ENCODE measurements at regions not wholly inside any gene's neighbourhood (a gene's known extent, or its start where the extent isn't known, plus 50 kb on each side); places are given as distances from the start of the nearest gene placed in this dataset.
"Not testable (repeated sequence)": the region's sequence is repeated elsewhere in the genome, so short reads cannot be mapped to it uniquely, and the experiment has no call there.

DNA sequence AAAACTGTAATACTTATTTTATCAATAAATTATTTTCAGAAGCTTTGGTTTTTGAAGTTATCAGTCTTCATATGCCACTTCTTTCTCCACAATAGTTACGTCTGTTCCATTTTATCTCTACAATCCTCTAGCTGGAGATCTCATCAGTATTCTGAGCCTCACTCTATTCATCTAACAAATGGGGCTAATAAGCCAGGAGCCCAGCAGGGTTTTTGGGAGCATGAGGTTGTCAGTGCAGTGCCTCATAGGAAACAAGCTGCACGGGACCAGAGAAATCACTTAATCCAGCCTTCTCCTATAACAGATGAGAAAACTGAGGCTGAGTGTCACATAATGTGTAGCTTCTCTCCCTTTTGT, 501.9 kb upstream of the RGS6 start:
- Mint-ChIP-seq H3K27me3 (no peaks in the 10 kb centered on the region), H3K4me3 (no peak overlapping the region)

DNA sequence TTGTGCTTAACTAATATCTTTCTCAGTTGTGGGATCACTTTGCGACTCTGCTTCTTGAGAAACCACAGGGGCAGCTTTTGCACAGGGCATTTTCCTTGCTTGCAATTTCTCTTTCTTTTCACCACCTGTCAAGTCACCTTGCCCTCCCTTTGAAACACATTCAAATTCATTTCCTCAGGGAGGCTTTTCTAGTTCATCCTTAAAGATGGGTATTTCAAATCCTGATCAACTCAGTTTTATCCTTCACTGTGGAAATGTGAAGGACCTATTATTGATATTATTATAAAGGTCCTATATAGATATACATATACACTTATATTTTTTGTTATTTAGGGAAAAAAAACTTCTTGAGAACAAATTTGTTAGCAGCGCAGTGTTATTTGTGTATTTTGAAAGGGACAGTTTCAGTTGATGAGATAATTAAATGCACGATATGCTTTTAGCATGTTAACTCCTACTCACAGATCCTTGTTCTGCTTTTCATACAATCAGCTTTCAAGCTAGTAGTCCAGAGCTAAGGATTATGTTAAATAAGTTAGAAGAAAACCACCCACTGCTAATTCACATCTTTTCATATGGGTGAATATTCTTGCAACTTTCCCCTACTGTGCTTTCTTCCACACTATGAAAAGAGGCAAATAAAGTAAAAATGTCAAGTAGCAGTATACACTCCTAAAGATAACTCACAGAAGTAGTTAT, 501.4 kb upstream of the RGS6 start:
- H3K27ac Mint-ChIP-seq: no peak overlapping the region
- H3K36me3 Mint-ChIP-seq: peaks cover 35% of the 10 kb centered on the region
- H3K9me3 Mint-ChIP-seq: peaks cover 10% of the 10 kb centered on the region
- no peak overlapping the region for H3K4me3 Mint-ChIP-seq
- H3K27me3 Mint-ChIP-seq: no peaks in the 10 kb centered on the region
- no peak for DNase-seq
- H3K4me1 Mint-ChIP-seq: peaks cover 26% of the 10 kb centered on the region

More for the DNA sequence above, 501.9 kb upstream of the RGS6 start:
- Mint-ChIP-seq H3K36me3 (peaks cover 35% of the 10 kb centered on the region), H3K9me3 (peaks cover 13% of the 10 kb centered on the region), H3K4me1 (peaks cover 27% of the 10 kb centered on the region), H3K27ac (no peak overlapping the region)
- DNase-seq: no peak

DNA sequence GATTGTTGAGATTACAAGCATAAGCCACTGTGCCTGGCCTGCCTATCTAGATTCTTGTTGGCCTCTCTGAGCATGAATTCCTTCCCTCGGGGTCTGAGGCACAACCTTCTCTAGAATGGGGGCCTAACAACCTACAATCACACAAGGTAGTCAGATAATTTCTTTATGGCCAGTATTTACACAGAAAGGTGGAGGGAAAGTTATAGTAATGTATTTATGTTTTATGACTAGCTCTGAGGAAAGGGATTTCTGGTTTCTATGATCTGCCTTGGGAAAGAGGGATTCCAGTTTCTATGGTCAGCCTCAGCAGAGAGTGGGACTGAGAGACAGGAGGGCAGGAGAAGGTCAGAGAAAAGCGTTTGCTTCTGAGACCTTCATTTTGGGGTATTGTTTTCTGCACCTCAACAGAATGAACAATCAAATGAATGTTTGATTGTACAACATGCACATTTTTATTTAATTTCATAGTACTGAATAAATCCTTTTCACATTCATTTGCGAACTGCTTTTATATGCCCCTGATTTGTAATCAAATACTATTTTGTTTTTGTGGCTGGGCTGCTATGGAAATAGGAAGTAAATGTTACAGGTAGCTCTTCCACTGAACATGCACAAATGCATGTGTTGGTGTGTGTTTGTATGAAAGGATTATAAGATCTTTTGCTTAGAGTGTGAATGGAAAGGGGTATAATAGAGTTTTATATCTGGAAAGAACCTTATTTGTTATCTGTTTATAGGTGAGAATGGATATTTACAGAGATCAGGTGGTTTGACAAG, 499.7 kb upstream of the RGS6 start:
- Mint-ChIP-seq H3K4me3 (no peak overlapping the region), H3K27me3 (no peaks in the 10 kb centered on the region), H3K4me1 (peaks cover 22% of the 10 kb centered on the region), H3K27ac (no peak overlapping the region), H3K9me3 (peaks cover 2% of the 10 kb centered on the region), H3K36me3 (peaks cover 21% of the 10 kb centered on the region)
- no peak for DNase-seq

DNA sequence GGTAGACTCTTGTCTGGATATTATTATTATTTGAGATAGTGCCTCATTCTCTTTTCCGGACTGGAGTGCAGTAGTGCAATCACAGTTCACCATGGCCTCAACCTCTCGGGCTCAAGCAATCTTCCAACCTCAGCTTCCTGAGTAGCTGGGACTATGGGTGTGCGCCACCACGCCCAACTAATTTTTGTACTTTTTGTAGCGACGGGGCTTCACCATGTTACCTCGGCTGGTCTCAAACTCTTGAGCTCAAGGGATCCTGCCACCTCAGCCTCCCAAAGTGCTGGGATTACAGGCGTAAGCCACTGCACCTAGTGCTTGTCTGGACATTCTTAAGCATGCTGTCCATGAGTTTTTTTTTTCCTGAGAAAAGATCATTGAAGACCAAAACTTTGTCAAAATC, 498.9 kb upstream of the RGS6 start:
- Mint-ChIP-seq H3K27ac (no peak overlapping the region), H3K27me3 (no peaks in the 10 kb centered on the region), H3K9me3 (no peaks in the 10 kb centered on the region), H3K4me1 (peaks cover 23% of the 10 kb centered on the region), H3K4me3 (no peak overlapping the region), H3K36me3 (peaks cover 19% of the 10 kb centered on the region)
- no peak for DNase-seq

DNA sequence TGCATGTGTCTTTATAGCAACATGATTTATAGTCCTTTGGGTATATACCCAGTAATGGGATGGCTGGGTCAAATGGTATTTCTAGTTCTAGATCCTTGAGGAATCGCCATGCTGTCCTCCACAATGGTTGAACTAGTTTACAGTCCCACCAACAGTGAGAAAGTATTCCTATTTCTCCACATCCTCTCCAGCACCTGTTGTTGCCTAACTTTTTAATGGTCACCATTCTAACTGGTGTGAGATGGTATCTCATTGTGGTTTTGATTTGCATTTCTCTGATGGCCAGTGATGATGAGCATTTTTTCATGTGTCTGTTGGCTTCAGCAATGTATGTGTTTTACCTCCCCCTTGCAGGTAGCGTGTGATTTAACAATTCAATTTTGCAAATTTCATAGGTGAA, 496.6 kb upstream of the RGS6 start:
- peaks cover 25% of the 10 kb centered on the region for H3K36me3 Mint-ChIP-seq
- not testable (repeated sequence) for DNase-seq, H3K4me3 Mint-ChIP-seq, H3K27me3 Mint-ChIP-seq, H3K9me3 Mint-ChIP-seq, H3K27ac Mint-ChIP-seq
- H3K4me1 Mint-ChIP-seq: peaks cover 26% of the 10 kb centered on the region

DNA sequence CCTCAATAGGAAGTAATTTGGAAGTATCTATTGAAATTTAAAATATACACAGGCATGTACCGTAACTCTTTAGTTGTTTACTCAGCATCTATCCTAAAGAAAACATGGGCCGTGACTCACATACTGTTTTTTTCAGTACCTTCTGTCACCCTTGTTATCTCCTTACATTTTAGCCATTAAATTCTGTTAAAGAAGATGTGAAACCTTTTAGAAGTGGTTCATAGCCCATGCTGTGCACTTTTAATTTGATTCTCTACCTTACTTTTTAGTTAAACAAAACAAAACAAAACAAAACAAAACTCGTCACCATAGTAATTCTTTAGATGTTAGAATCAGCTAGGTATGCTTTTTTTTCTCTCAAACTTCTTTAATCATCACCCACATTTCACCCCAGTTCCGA, 494.4 kb upstream of the RGS6 start:
- no peak for DNase-seq
- Mint-ChIP-seq H3K36me3 (peaks cover 24% of the 10 kb centered on the region), H3K27ac (no peak overlapping the region), H3K4me3 (no peak overlapping the region), H3K4me1 (peaks cover 21% of the 10 kb centered on the region), H3K9me3 (no peaks in the 10 kb centered on the region), H3K27me3 (no peaks in the 10 kb centered on the region)

DNA sequence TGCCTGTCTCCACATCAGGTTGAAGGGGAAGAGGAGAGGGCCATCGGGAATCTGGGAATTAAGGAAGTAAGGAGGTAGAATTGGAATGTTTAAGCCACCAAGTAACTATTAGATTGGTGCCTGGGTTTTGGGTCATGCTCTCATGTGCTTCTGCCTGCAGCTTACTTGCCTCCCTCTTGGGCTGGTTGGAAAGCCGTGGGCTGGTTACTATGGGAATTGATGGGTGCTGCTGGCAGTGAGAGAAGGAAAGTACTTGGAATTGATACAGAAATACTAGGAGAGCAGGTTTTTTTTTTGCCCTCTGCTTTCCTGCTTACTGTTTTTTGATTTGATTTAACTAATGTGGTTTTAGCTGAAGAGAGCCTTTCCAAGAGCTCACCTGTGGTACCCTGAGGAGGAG, 493.5 kb upstream of the RGS6 start:
- H3K27me3 Mint-ChIP-seq: no peaks in the 10 kb centered on the region
- no peak for DNase-seq
- no peaks in the 10 kb centered on the region for H3K9me3 Mint-ChIP-seq
- peaks cover 19% of the 10 kb centered on the region for H3K36me3 Mint-ChIP-seq
- H3K4me3 Mint-ChIP-seq: no peak overlapping the region
- H3K4me1 Mint-ChIP-seq: peaks cover 19% of the 10 kb centered on the region
- no peak overlapping the region for H3K27ac Mint-ChIP-seq

DNA sequence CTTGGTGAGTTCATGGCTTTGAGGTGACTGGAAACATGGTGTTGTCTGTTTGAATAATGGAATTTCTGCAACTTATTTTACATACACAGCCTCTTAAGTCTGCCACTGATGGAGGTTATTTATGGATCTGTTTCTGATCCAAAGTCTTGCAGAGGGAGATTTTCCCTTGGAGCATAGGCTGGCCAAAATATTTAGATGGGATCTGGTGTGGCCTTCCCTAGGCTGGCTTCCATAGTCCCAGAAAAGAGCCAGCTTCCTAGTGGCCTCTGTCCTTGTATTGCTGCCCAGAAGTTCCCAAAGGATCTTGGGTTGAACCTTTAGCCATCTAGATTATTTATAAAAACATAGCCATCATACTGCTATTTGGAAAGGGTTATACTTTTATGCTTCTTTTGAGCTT, 491.1 kb upstream of the RGS6 start:
- no peak overlapping the region for H3K4me3 Mint-ChIP-seq
- no peak for DNase-seq
- H3K27ac Mint-ChIP-seq: no peak overlapping the region
- peaks cover 18% of the 10 kb centered on the region for H3K4me1 Mint-ChIP-seq
- H3K27me3 Mint-ChIP-seq: no peaks in the 10 kb centered on the region
- no peaks in the 10 kb centered on the region for H3K9me3 Mint-ChIP-seq
- peaks cover 7% of the 10 kb centered on the region for H3K36me3 Mint-ChIP-seq

DNA sequence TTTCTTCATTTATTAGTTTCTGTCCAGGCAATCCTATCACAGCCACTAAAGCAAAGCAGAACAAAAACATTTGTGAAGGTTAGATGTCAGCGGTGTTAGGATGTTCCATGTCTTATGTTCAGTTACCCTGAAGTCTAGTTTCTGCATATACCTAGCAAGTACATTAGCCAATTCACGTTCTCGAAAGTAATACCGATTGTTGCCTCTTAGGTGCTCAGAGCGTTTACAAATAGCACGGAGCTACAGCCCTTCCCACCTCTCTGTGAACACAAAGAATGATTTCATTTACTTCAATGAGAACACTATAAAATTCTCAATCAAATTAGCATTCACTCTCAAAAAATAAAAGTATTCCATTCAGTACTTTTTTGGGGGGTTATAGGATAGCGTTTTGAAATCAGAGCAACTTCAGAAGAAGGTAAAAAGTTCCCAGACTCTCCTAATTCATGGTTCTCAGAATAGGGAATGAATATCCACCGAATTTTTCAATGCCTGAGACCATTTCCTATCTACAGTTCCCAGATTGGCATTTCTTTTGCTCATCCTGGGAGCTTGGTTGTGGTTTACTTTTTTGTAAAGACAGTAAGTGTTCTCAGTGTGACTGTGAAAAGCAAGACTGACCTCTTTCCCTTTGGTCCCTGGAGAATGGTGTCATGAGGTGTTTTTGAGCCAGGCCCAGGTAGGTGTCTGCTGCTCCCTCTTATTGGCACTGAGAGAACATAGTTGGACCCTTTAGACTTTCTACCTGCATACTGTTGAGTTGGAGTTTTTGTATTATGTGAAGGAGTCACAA, 488.0 kb upstream of the RGS6 start:
- no peaks in the 10 kb centered on the region for H3K9me3 Mint-ChIP-seq
- H3K27me3 Mint-ChIP-seq: no peaks in the 10 kb centered on the region
- peaks cover 10% of the 10 kb centered on the region for H3K36me3 Mint-ChIP-seq
- no peak overlapping the region for H3K4me3 Mint-ChIP-seq
- no peak for DNase-seq
- H3K27ac Mint-ChIP-seq: no peak overlapping the region
- peaks cover 11% of the 10 kb centered on the region for H3K4me1 Mint-ChIP-seq

DNA sequence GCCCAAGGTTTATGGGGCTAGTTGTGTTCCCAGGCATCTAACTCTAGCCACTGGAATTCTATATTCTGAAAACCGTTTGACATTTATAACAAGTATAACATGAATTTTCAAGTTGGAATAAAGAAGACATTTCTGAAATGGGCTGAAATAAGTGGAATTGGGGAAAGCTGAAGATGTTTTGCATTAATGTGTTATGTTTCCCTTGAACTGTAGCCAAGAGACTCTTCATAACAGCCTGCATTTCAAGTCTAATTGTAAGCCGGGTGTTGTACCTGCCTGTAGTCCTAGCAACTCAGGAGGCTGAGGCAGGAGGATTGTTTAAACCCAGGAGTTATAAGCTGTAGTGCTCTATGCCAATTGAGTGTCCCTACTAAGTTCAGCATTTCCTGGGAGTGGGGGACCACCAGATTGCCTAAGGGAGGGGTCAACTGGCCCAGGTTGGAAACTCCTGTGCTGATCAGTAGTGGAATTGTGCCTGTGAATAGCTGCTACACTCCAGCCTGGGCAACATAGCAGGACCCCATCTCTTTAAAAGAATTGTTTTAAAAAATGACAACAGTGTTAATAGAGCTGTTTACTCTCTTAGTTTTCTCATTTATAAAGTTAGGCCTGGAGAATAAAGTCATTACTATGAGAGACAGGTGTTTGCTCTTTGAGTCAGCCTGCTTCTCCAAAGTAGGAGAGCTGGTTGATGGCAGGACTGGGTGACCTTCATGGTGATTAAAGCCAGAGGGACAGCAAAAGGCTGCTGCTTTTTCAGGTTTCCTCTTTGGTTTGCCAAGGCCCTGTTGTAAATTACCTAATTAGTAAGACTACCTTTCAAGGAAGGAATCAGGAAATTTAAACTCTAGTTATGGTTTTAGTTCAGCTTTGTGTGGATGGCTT, 483.6 kb upstream of the RGS6 start:
- Mint-ChIP-seq H3K4me1 (peaks cover 6% of the 10 kb centered on the region), H3K9me3 (no peaks in the 10 kb centered on the region), H3K36me3 (peaks cover 8% of the 10 kb centered on the region), H3K27ac (no peak overlapping the region), H3K27me3 (no peaks in the 10 kb centered on the region), H3K4me3 (no peak overlapping the region)
- DNase-seq: no peak

DNA sequence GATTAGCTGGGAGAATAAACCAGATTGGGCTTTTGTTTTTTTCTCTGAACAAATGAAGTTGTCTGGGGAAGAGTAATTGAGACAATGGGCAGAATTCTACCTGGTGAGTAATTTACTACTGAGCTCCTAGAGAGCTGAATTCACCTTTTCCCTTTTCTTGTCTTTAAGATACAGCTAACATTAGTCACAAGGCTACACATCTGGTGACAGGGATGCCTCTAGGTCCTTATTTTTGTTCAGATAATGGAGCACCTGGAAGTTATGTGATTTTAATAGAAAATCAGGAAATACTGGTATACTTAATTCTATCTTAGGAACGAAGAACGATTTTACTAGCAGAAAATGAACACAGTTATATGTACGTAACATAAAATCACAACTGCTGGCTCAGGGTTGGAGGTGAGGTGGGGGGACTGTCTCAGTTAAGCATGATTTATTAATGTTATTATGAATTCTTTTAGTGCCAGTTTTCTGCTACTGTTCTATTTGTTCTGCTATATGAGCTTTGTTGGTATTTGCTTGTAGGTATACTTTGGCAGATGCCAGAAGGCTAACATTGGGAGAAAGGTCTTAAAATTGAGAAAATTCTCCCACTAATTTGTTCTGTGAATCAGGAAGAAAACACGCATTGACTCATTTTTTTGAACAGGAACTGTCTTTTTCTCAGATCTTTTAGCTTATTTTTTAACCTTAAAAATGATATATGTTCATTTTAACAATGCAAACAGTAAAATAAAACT, 482.7 kb upstream of the RGS6 start:
- Mint-ChIP-seq H3K9me3 (no peaks in the 10 kb centered on the region), H3K27ac (no peak overlapping the region), H3K27me3 (no peaks in the 10 kb centered on the region), H3K4me1 (peaks cover 6% of the 10 kb centered on the region), H3K4me3 (no peak overlapping the region), H3K36me3 (peaks cover 8% of the 10 kb centered on the region)
- DNase-seq: no peak

DNA sequence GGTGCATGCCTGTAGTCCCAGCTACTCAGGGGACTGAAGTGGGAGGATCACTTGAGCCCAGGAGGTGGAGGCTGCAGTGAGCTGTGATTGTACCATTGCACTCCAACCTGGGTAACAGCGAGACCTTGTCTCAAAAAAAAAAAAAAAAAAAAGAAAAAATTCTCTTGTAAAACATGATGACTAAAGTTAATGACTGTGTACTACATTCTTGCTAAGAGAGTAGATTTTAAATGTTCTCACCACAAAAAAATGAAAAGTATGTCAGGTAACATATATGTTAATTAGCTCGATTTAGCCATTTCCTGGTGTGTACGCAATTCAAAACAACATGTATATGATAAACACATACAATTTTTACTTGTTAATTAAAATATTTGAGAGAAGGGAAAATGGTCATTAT, 480.7 kb upstream of the RGS6 start:
- peaks cover 9% of the 10 kb centered on the region for H3K4me1 Mint-ChIP-seq
- H3K4me3 Mint-ChIP-seq: no peak overlapping the region
- H3K27ac Mint-ChIP-seq: no peak overlapping the region
- H3K9me3 Mint-ChIP-seq: no peaks in the 10 kb centered on the region
- no peak for DNase-seq
- H3K36me3 Mint-ChIP-seq: peaks cover 8% of the 10 kb centered on the region
- H3K27me3 Mint-ChIP-seq: no peaks in the 10 kb centered on the region

DNA sequence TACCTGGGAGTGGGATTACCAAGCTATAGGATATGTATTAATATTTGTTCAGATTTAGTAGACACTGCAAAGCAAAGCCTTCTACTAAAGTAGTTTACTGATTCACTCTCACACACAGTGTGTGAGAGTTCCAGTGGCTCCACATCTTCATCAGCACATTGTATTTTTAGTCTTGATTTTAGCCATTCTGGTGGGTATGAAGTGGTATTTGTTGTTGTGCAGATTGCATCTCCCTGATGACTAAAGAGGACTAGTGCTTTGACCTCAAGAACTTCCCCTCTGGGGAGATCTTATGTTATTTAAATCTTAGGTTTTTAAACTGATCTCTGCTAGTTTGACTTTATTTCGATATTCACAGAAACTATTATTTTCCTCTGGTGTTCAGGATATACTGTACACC, 479.7 kb upstream of the RGS6 start:
- H3K4me3 Mint-ChIP-seq: no peak overlapping the region

DNA sequence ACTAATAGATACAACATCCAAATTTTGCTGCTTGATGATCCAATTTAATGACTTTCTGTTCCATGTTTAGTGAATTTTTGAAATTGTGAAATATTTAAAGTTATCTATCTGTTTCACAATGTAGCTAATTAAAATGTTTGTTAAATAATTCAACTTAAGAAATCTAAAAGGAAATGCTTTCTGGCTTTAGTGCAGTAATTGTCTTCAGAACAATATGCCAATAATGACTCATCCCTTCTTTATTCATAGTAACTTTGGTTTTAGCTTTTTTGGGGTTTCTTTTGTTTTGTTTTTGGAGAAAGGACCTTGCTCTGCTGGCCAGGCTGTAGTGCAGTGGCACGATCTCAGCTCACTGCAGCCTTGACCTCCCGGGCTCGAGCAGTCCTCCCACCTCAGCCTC, 479.2 kb upstream of the RGS6 start:
- Mint-ChIP-seq H3K27me3 (no peaks in the 10 kb centered on the region), H3K27ac (no peak overlapping the region), H3K36me3 (peaks cover 8% of the 10 kb centered on the region), H3K4me3 (no peak overlapping the region), H3K4me1 (peaks cover 9% of the 10 kb centered on the region), H3K9me3 (no peaks in the 10 kb centered on the region)
- DNase-seq: no peak

More for the DNA sequence above, 479.7 kb upstream of the RGS6 start:
- H3K4me1 Mint-ChIP-seq: peaks cover 9% of the 10 kb centered on the region
- H3K27ac Mint-ChIP-seq: no peak overlapping the region
- H3K27me3 Mint-ChIP-seq: no peaks in the 10 kb centered on the region
- DNase-seq: no peak
- H3K36me3 Mint-ChIP-seq: peaks cover 5% of the 10 kb centered on the region
- H3K9me3 Mint-ChIP-seq: no peaks in the 10 kb centered on the region

Measured in activated naive CD8-positive, alpha-beta T cell treated with anti-CD3 and anti-CD28 coated beads for 36 hours (primary cell).